PC-9 (cell line): ENCODE measurements at regions not wholly inside any gene's neighbourhood (a gene's known extent, or its start where the extent isn't known, plus 50 kb on each side); places are given as distances from the start of the nearest gene placed in this dataset.

Experiments used
- BruUV-seq: library from RNA; stranded (reverse); fragments of 400-500 nt; replicated peaks from 2 replicates; lab custom pipeline; 2021; lab: Mats Ljungman, UMichigan
- CTCF ChIA-PET: fragments of 300-600 bp; sonication (Branson Sonifier 250); formaldehyde crosslinking; loops from one replicate; lab custom pipeline; 2022; ENCODE audit warnings: antibody characterized with exemption; lab: Charles Lee
- POLR2A ChIA-PET: fragments of 300-600 bp; sonication (Branson Sonifier 250); formaldehyde crosslinking; loops from one replicate; lab custom pipeline; 2022; ENCODE audit warnings: antibody characterized with exemption; ENCODE audit not compliant: unreplicated experiment; lab: Charles Lee
- DNase-seq, 2 experiments: peaks; one replicate each; pipeline versions ENCODE4 v3.0.0 to v3.0.0-alpha.2; 2015 to 2022; ENCODE audit warnings: mixed read lengths in 1 of 2
- H2AFZ ChIP-seq: fragments of 200-600 bp; sonication (generic); 2 replicates; pipeline ENCODE4 v1.8.1; 2017; ENCODE audit warnings: antibody characterized with exemption
- H3F3A ChIP-seq: fragments of 200-600 bp; sonication (generic); 2 replicates; pipeline ENCODE4 v1.8.1; 2017; ENCODE audit warnings: antibody characterized with exemption, mild to moderate bottlenecking, low read depth; ENCODE audit not compliant: insufficient read depth
- H3K27ac ChIP-seq: fragments of 200-600 bp; sonication (generic); 2 replicates; pipeline ENCODE4 v1.6.1; 2016; ENCODE audit warnings: mixed run types
- H3K27me3 ChIP-seq: fragments of 200-600 bp; sonication (generic); 2 replicates; pipeline ENCODE4 v1.6.1; 2016; ENCODE audit warnings: low read depth, mixed run types; ENCODE audit not compliant: insufficient read depth
- H3K36me3 ChIP-seq: fragments of 200-600 bp; sonication (generic); 2 replicates; pipeline ENCODE4 v1.6.1; 2016; ENCODE audit warnings: low read depth, mixed run types
- H3K4me1 ChIP-seq: fragments of 200-600 bp; sonication (generic); replicated peaks from 2 replicates; pipeline ENCODE4 v1.6.1; 2016; ENCODE audit warnings: mixed run types; ENCODE audit not compliant: insufficient read depth
- H3K4me2 ChIP-seq: fragments of 200-600 bp; sonication (generic); 2 replicates; pipeline ENCODE4 v1.6.1; 2017; ENCODE audit warnings: mixed run types
- H3K4me3 ChIP-seq: fragments of 200-600 bp; sonication (generic); 2 replicates; pipeline ENCODE4 v1.6.1; 2016; ENCODE audit warnings: mixed run types
- H3K79me2 ChIP-seq: fragments of 200-600 bp; sonication (generic); 2 replicates; pipeline ENCODE4 v1.6.1; 2017; ENCODE audit warnings: low read depth, mixed run types
- H3K9me2 ChIP-seq: fragments of 200-600 bp; sonication (generic); 2 replicates; pipeline ENCODE4 v1.8.1; 2017; ENCODE audit warnings: mild to moderate bottlenecking; ENCODE audit not compliant: insufficient read depth
- H3K9me3 ChIP-seq: fragments of 200-600 bp; sonication (generic); 2 replicates; pipeline ENCODE4 v1.8.1; 2016; ENCODE audit warnings: low read depth; ENCODE audit not compliant: insufficient read depth
- H4K20me1 ChIP-seq: fragments of 200-600 bp; sonication (generic); 2 replicates; pipeline ENCODE4 v1.8.1; 2017; ENCODE audit not compliant: insufficient read depth
- CTCF ChIP-seq: fragments of 200-600 bp; sonication (generic); conservative IDR thresholded peaks from 2 replicates; pipeline ENCODE4 v1.6.1; 2017; ENCODE audit warnings: mixed run types, antibody characterized with exemption, mild to moderate bottlenecking, moderate library complexity
- EZH2 ChIP-seq: fragments of 200-600 bp; sonication (generic); IDR thresholded peaks from 2 replicates; pipeline ENCODE4 v1.8.0; 2017; ENCODE audit warnings: antibody characterized with exemption, low read depth
- intact Hi-C: fragments of 100-400 bp; cut with micrococcal nuclease; formaldehyde crosslinking; loops from one replicate; pipeline ENCODE4 v1.10.0; 2022; ENCODE audit not compliant: unreplicated experiment

GRCh38 chr6:27838058-27838944 is 73.9 kb downstream of the OR2B2 start:
- Histone ChIP-seq H3K9me3 (no peaks in the 10 kb centered on the region), H3K4me3 (peak overlapping the region; percentile 58), H3K4me2 (peak overlapping the region; percentile 69), H3K36me3 (no peaks in the 10 kb centered on the region), H4K20me1 (no peaks in the 10 kb centered on the region), H3K27me3 (no peaks in the 10 kb centered on the region), H3K79me2 (no peaks in the 10 kb centered on the region), H3K4me1 (no peaks in the 10 kb centered on the region), H3K27ac (peak overlapping the region; percentile 87), H3K9me2 (no peaks in the 10 kb centered on the region), H2AFZ (peak overlapping the region; percentile 67; the same call in 1 of the 2 replicates), H3F3A (peaks cover 13% of the 10 kb centered on the region; the same call in 1 of the 2 replicates)
- intact Hi-C loops, result loop anchor here (2.0 to 10.0 kb wide), 2 partner anchors 26 to 1814 kb away; a partner anchor contains a TSS
- POLR2A ChIA-PET, result interaction anchor here (0.5 to 2.8 kb wide), 24 partner anchors 13 to 1715 kb away, joined by 3 to 47 read pairs (median 3); partner anchors contain the start of gene TRIM27
- TSS peak; percentile 93 for BruUV-seq
- CTCF ChIA-PET, result interaction anchor here (0.6 to 1.3 kb wide), 3 partner anchors 11 to 34 kb away, joined by 3 to 4 read pairs (median 3); a partner anchor contains a TSS
- peak; percentile 71 to 85 for DNase-seq
- TF ChIP-seq CTCF, result no peak
- TF ChIP-seq EZH2, result no peak

GRCh38 chr6:27837625-27838057 is 74.6 kb downstream of the OR2B2 start:
- TF ChIP-seq CTCF (no peak), EZH2 (no peak)
- H3K4me1 ChIP-seq, result no peaks in the 10 kb centered on the region
- ChIA-PET POLR2A (interaction anchor here (0.6 to 2.8 kb wide), 13 partner anchors 15 to 1714 kb away, joined by 3 to 47 read pairs (median 5); a partner anchor contains a TSS), CTCF (interaction anchor here (0.6 to 1.3 kb wide), 3 partner anchors 11 to 35 kb away, joined by 3 to 4 read pairs (median 3); a partner anchor contains a TSS)
- H3K27me3 ChIP-seq, result no peaks in the 10 kb centered on the region
- peak overlapping the region; percentile 87 for H3K27ac ChIP-seq
- no peaks in the 10 kb centered on the region for H3K79me2 ChIP-seq
- H3K4me3 ChIP-seq, result peak overlapping the region; percentile 58
- intact Hi-C loops, result loop anchor here (1.0 to 10.0 kb wide), 4 partner anchors 27 to 1813 kb away; a partner anchor contains a TSS
- no peaks in the 10 kb centered on the region for H4K20me1 ChIP-seq
- no peaks in the 10 kb centered on the region for H3K36me3 ChIP-seq
- H3K9me3 ChIP-seq, result no peaks in the 10 kb centered on the region
- peaks cover 13% of the 10 kb centered on the region; the same call in 1 of the 2 replicates for H3F3A ChIP-seq
- H3K9me2 ChIP-seq, result no peaks in the 10 kb centered on the region
- peak overlapping the region; percentile 44; the same call in 1 of the 2 replicates for H2AFZ ChIP-seq
- peak overlapping the region; percentile 56 for H3K4me2 ChIP-seq
- DNase-seq, result no peak
- BruUV-seq, result TSS peak; percentile 82
